Hematopoietic multipotent progenitor cell treated with erythropoietin and hydrocortisone succinate and interleukin-3 and kit ligand, for 4 days (in vitro differentiated cells): ENCODE measurements at regions not wholly inside any gene's neighbourhood (a gene's known extent, or its start where the extent isn't known, plus 50 kb on each side); places are given as distances from the start of the nearest gene placed in this dataset.
"Not testable (repeated sequence)": the region's sequence is repeated elsewhere in the genome, so short reads cannot be mapped to it uniquely, and the experiment has no call there.

Source experiments
- DNase-seq: peaks from one replicate; pipeline ENCODE4 v3.0.0-alpha.2; 2015

DNA sequence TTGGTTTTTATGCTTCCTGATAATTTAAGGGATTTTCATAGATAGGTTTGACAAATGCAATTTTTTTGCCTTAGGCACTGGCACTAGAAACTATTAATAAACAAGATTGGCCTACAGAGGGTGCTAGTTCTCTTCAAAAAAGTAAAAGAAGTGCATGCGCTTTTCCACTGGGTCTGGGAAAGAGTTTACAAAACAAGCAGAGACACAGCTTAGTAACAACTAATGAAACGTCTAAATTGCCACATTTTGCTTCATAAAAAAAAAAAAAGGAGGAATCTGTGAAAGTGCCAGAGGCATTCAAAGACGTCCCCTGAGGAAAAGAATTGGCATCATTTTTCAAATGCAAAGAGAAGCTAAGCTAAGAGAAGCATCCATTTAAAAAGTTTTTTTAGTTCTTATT lies 58.3 kb upstream of the EEA1 start:
- peak; percentile 87 for DNase-seq

- DNase-seq = peak; percentile 56
Measured at GRCh38 chr12:92987846-92988621, 58.9 kb upstream of the EEA1 start.

DNA sequence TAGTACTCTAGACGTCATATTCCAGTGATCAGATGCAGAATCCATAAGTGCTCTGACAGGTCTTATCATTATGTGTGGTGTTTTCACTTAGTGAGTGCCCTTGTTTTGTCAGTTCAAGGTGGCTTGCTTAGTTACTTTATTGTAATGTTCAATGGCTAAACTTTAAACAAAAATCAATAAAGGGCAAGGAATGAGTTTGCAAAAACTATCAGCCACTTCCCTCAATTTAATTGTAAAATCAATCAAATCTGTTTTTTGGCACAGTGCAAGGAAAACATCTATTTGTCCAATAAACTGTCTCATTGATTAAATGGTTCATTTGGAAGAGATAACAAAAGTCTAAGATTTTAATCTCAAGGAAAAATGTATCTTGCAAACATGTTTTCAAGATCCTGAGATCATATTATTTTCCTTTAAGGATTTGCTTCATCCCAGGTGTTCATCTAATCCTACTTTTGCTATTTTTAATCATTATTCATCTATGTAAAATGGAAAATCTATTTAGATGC lies 59.6 kb upstream of the EEA1 start:
- DNase-seq = no peak

DNA sequence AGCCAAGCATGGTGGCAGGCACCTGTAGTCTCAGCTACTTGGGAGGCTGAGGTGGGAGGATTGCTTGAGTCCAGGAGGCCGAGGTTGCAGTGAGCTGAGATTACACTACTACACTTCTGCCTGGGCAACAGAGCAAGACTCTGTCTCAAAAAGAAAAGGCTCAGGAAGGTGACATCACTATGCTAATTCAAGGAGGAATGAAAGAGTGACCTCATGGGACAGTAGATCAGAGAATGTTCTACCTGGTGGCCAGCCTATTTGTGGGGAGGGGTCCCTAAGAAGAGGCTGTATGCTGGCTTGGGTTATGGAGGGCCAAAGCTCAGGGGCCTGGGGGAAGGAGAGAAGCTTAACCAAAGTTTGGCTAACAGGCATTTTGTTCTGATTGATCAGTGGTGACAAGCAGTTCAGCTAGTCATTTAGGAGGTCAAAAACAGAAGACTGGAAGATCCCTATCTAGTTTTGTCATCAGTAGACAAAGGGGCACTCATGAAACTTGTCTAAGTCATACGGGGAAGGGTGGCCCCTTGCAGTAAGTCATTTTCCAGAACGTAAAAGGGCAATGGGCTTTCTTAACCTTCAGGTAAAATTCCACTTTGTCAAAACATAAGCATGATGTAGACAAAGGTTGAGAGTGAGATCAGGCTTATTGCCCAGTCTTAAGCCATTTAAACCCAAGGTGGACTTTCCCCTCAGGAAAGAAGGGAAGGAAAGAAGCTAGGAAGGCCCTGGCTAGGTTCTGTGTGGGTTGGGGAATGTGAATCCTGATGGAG lies 60.8 kb upstream of the EEA1 start:
- no peak for DNase-seq

- DNase-seq = no peak
Measured at GRCh38 chr12:92991134-92991533, 62.0 kb upstream of the EEA1 start.

DNA sequence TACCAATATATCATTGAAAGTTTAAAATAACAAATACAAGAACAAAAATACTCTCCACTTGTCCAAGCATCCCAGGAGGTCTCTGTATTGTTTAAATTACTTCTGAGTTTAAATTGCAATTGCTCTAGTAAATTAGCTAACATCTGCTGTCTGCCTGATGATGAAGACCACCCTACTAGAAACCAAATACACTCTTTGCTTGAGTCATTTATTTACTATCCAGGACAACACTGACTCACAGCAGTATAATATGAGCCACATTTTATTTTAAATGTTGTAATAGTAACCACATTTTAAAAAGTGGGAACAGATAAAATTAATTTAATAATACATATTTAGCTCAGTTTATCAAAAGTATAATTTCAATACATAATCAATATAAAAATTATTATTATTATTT lies 62.9 kb upstream of the EEA1 start:
- no peak for DNase-seq

GRCh38 chr12:92993259-92993658 lies 64.2 kb upstream of the EEA1 start:
- DNase-seq = no peak

- DNase-seq = no peak
Measured at GRCh38 chr12:92995258-92995903, 66.3 kb upstream of the EEA1 start.

- DNase-seq = no peak
Measured at GRCh38 chr12:93000026-93000425, 70.9 kb upstream of the EEA1 start.

DNA sequence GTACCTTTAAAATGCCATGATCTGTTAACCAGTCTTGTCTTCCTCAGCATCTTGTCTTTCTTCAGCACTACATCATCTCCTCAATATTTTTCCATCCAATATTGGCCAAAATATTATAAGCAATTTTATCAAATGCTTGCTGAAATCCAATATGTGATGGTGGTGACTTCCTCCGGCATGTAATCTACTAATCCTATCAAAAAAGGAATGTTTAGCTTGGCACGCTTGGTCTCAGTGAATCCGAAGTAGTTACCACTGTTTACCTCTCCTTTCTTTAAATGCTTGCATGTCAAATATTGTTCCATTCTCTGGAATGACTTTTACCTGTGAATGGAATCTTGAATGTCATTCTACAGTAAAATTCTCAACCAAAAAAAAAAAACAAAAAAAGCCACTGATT lies 72.3 kb upstream of the EEA1 start:
- DNase-seq = no peak

- peak; percentile 15 for DNase-seq
Measured at GRCh38 chr12:93002293-93003054, 73.4 kb upstream of the EEA1 start.

- no peak for DNase-seq
Measured at GRCh38 chr12:93003531-93004239, 74.6 kb upstream of the EEA1 start.

DNA sequence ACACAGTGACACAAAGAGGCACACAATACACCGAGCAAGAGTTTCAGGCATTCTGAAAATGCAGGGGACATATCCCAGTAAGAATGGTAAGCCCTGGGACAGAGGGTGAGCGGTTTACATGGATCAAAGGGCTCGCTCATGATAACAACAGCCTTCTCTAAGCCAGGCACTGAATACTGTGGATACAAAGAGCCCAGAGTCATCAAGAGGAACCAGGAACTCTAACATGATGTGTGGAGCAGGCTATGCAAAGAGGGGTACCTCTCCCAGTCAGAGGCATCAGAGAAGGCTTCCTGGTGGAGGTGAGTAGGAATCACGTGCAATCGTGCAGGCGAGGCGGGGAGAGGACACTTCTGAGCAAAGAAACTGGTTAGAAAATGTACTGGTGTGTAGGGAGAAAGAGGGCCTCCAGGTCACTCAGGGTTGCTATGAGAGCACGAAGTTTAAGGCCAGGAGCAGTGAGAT lies 76.9 kb upstream of the EEA1 start:
- no peak for DNase-seq

DNA sequence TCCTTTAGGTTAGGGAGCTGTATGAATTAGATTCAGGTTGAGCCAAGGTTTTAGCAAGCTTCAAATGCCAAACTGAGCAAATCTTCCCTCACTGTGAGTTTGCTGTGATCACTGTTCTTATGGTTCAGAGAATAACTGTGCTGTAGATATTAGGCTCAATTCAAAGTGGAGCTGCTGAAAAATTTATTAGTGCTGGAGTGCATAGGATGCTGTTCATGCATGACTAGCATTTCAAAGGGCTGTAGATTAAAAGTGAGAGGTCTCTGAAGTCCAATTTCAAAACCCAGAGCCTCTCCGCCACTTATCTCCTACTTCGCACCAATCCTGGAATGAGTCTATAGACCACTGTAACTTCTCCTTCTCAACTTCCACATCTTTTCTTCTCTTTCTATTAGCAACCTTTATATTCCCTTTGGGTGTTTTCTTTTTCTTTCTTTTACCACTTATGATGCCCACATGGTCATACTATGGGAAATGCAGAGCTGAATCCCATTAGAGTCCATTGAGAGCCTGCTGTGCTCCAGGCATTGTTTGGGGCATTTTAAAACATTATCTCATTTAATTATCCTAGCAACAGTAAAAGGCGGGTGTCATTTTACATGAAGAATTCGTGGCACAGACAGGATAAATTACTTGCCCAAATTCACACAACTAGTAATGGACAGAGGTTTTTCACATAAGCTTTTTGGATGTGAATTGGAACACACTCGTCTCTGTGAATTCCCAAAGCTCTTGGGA lies 77.5 kb upstream of the EEA1 start:
- no peak for DNase-seq

DNA sequence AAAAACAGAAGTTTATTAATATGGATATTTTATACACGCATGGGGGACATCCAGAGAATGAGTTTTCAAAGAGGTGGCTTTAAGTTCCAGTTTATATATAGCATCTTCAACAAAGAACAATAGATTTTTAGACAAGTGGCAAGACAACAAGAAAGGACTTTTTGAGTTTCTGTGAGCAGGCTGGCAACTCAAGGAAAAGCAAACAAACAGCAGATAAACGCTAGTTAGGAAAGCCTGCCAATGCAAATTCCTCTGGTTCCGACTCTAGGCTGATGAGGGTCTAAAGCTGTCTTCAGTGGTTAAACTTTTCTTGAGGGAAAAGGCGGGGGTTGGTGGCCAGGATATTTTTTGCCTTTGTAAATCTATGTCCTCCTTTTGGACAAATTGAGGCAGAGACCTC lies 78.4 kb upstream of the EEA1 start:
- no peak for DNase-seq

- no peak for DNase-seq
Measured at GRCh38 chr12:93008044-93008778, 79.1 kb upstream of the EEA1 start.

DNA sequence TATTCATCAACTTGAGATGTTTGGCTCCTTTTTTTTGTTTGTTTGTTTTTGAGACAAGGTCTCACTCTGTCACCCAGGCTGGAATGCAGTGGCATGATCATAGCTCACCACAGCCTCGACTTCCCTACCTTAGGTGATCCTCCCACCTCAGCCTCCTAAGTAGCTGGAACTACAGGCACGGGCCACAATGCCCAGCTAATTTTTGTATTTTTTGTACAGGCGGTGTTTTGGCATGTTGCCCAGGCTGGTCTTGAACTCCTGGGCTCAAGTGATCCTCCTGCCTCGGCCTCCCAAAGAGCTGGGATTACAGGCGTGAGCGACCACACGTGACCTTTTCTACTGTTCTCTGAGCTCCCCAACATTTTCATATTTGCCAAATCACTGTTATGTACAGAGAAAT lies 79.8 kb upstream of the EEA1 start:
- DNase-seq = not testable (repeated sequence)

DNA sequence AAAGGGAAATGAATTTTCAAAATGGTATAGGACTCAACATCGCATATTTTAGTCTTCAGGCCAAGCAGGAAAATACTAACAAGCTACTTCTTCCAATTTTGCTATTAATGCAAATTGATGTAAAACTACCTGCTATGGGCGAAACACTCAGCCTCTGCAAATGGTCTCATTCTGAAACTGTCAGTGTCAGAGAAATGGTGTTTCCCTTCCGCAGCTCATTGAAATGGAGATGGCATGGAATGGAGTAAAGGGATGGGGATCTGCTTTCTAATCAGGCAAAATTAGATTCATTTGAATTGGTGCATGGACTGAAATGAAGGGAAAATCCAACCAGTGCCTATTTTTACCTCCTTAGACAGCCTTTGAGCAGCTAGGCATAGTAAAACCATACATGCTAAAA lies 80.4 kb upstream of the EEA1 start:
- DNase-seq = no peak

- no peak for DNase-seq
Measured at GRCh38 chr12:93010461-93010860, 81.4 kb upstream of the EEA1 start.

- DNase-seq = no peak
Measured at GRCh38 chr12:93011100-93011499, 82.0 kb upstream of the EEA1 start.
